ES-I3 (cell line): ENCODE measurements at regions not wholly inside any gene's neighbourhood (a gene's known extent, or its start where the extent isn't known, plus 50 kb on each side); places are given as distances from the start of the nearest gene placed in this dataset.

Experiments used
- H3K36me3 ChIP-seq: 2 replicates; pipeline ENCODE4 v1.6.1; 2013; ENCODE audit warnings: mild to moderate bottlenecking, low read length, control low read depth, moderate library complexity; ENCODE audit not compliant: insufficient read depth
- H3K4me1 ChIP-seq: 2 replicates; pipeline ENCODE4 v1.6.1; 2013; ENCODE audit warnings: mild to moderate bottlenecking, control low read depth, low read length; ENCODE audit not compliant: insufficient read depth
- H3K9ac ChIP-seq: 2 replicates; pipeline ENCODE4 v1.6.1; 2013; ENCODE audit warnings: low read depth, mild to moderate bottlenecking, low read length, moderate library complexity
- H3K9me3 ChIP-seq: 2 replicates; pipeline ENCODE4 v1.6.1; 2013; ENCODE audit warnings: mild to moderate bottlenecking, low read length, moderate library complexity; ENCODE audit not compliant: control insufficient read depth, insufficient read depth

DNA sequence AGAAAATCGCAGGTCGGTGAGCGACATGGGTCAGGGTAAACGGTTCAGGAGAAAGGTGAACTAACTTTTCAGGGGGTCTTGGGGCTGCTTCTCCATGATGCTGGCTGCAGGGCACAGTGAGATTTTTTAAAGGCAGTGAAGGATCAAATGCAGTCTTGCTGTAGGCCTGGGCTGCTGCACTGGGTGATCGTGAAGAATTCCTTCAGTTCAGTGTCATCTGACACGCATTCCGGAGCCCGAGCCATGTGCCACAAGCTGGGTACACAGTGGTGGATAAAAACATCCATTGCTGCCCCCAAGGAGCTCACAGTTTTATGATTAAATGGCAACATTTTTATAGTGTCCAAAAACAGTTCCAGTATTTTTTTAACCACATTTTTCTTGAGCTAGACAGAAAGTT lies 56.3 kb upstream of the GPR12 start:
- Histone ChIP-seq H3K9ac (no peak overlapping the region), H3K36me3 (no peaks in the 10 kb centered on the region), H3K9me3 (no peaks in the 10 kb centered on the region), H3K4me1 (no peaks in the 10 kb centered on the region)

DNA sequence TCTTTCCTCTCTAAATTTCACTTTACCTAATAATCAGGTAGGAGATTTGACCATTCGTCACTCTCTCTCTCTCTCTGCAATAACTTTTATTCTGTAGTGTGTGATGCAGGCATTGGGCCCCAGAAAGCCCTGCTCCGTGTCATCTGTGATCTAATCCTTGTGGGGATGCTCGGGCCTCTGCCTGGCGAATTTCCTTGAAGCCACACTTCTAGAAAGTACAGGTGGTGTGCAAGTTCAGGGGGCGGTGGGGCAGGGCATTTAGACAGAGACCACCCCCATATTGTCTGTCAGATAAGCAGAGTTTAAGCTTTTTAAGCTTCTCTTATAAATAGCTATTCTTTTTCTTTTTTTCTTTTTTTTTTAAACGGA lies 53.4 kb upstream of the GPR12 start:
- H3K9ac ChIP-seq = no peak overlapping the region
- no peaks in the 10 kb centered on the region for H3K9me3 ChIP-seq
- no peaks in the 10 kb centered on the region for H3K4me1 ChIP-seq
- H3K36me3 ChIP-seq = no peaks in the 10 kb centered on the region

DNA sequence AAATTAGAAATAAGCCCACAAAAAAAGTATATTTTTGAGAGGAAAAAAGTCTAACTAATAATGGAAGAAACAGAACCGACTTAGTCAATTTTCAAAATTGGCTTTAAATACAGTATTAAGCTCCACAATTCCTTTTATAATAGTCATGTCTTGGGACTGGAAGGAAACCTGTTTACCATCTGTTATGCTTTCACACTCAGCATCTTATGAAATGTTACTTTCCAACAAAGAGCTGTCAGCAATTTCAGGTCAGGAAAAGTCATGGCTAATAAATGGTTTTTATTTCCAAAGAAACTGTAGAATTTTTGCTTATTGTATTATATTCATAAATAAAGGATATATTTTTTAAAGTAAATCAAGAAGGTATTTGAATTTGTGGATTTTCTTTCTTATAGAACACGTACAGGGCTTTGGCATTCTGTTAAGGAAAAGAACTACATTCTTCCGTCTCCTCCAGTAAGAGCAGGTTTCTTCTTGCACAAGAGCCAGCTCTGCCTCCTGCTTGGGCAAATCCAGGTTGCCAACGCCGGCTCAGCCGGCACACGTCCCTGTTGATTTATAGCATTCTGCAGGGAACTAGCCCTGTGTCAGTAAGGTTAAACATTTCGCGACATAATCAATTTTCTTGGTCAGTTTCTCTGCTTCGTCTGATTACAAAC lies 52.9 kb upstream of the GPR12 start:
- Histone ChIP-seq H3K4me1 (no peaks in the 10 kb centered on the region), H3K36me3 (no peaks in the 10 kb centered on the region), H3K9ac (no peak overlapping the region), H3K9me3 (no peaks in the 10 kb centered on the region)

DNA sequence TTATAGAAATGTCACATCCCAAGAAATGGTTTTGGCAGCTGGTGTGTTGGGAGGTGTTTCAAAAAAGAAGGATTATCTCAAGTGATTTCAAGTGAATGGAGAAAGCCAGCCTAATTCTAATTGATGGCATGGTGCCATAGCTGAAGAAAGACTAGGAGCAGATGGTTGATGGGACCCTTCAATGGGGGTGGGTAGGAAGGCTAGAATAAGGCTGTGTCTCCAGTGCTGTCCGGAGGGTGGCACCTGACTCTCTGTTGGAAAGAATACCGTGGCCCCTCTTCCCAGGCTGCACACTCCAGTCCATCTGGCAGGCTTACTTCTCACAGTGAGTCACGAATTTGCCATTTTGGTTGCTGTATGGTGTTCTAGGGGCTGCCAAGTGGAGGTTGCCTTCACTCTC lies 51.0 kb upstream of the GPR12 start:
- H3K4me1 ChIP-seq = no peaks in the 10 kb centered on the region
- no peaks in the 10 kb centered on the region for H3K9me3 ChIP-seq
- H3K36me3 ChIP-seq = no peaks in the 10 kb centered on the region
- no peak overlapping the region for H3K9ac ChIP-seq
